ENCODE measurements at regions not wholly inside any gene's neighbourhood (a gene's known extent, or its start where the extent isn't known, plus 50 kb on each side); places are given as distances from the start of the nearest gene placed in this dataset.
"Not testable (repeated sequence)": the region's sequence is repeated elsewhere in the genome, so short reads cannot be mapped to it uniquely, and the experiment has no call there.

DNA sequence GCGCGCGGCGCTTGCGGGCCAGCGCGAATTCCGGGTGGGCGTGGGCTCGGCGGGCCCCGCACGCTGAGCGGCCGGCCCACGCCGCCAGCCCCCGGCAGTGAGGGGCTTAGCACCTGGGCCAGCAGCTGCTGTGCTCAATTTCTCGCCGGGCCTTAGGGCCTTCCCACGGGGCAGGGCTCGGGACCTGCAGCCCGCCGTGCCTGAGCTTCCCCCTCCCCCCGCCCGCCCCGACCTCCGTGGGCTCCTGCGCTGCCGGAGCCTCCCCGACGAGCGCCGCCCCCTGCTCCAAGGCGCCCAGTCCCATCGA, 186.9 kb upstream of the NLRP1 start:
- not testable (repeated sequence) for TF ChIP-seq POLR2AphosphoS5 (IDR thresholded peaks at IDR 0.05; ENCODE audit: borderline replicate concordance, low read depth, low read length); EZH2 (IDR thresholded peaks at IDR 0.05)

Data from SK-N-MC (cell line).